ENCODE measurements at regions not wholly inside any gene's neighbourhood (a gene's known extent, or its start where the extent isn't known, plus 50 kb on each side); places are given as distances from the start of the nearest gene placed in this dataset.

GRCh38 chr9:759983-760736 lies 81.3 kb upstream of the DMRT1 start:
- TF ChIP-seq CTCF (IDR thresholded peaks at IDR 0.05; ENCODE audit: low read depth, low read length) (no peak), EZH2phosphoT487 (IDR thresholded peaks at IDR 0.05; ENCODE audit: low read depth) (no peak)

All from OCI-LY3 (cell line).